ENCODE measurements at regions not wholly inside any gene's neighbourhood (a gene's known extent, or its start where the extent isn't known, plus 50 kb on each side); places are given as distances from the start of the nearest gene placed in this dataset.
"Not testable (repeated sequence)": the region's sequence is repeated elsewhere in the genome, so short reads cannot be mapped to it uniquely, and the experiment has no call there.

DNA sequence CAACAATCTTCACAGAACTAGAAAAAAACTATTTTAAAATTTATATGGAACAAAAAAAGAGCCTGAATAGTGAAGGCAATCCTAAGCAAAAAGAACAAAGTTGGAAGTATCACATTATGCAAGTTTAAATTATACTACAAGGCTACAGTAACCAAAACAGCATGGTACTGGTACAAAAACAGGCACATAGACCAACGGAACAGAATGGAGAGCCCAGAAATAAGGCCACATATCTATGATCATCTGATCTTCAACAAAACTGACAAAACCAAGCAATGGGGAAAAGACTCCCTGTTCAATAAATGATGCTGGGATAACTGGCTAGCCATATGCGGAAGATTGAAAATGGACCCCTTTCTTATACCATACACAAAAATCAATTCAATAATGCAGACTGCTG is 74.4 kb upstream of the RTN4 start:
- H3K4me1 Mint-ChIP-seq, H3K27me3 Mint-ChIP-seq, H3K27ac Mint-ChIP-seq, H3K4me3 Mint-ChIP-seq, H3K36me3 Mint-ChIP-seq, H3K9me3 Mint-ChIP-seq: not testable (repeated sequence)

DNA sequence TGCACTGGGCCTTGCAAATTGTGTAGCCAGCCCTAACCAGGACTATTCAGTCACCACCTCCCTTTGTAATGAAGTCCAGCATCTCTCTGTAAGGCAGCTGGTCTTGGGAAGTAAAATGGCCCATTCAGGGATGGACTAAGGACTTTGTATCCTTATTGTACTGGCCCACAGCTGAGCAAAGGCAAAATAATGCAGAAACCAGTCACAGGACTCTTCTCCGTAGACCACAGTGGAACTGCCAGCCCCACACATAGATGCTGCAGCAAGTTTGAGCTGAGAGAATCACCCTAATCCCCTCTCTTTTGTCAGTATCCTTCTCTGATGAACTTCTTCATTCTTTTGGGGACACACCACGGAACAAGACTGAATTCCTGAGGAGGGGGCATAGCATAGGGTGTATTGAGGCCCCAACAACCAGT is 73.6 kb upstream of the RTN4 start:
- no peaks in the 10 kb centered on the region for H3K4me1 Mint-ChIP-seq
- H3K36me3 Mint-ChIP-seq = peaks cover 3% of the 10 kb centered on the region
- H3K4me3 Mint-ChIP-seq = no peak overlapping the region
- H3K27ac Mint-ChIP-seq = no peak overlapping the region
- no peaks in the 10 kb centered on the region for H3K9me3 Mint-ChIP-seq
- H3K27me3 Mint-ChIP-seq = no peaks in the 10 kb centered on the region

DNA sequence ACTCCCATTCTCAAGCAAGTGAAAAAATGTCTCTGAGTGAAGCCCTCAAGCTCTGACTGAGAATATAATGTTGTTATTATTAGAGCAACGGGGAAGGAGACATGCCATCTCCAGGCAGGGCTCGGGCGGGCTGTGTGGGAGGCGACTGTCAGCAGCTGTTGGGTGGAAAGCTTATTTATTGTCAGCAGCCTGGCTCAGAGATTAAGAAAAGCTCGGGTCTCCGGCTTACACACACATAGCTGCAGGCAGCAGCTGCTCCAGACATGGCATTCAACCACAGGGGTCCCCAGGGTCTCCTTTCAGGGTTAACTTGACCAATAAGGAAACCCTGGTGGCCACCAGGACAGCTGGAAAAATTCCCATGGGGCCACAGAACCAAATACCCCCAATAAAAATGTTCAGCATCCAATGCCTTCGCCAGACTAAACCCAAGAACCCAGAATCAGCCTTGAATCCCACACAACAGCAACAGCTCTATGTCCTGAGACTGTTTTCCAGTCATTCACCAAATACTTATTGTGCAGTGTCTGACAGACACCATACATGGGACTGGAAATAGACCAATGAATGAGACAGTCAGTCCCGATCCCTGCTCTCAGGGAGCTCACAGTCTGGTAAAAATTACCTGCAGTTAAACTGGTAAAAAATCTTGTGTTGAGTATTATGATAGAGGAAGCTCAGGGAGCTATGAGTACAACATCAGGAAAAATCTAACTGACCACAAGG is 70.5 kb upstream of the RTN4 start:
- H3K36me3 Mint-ChIP-seq = no peaks in the 10 kb centered on the region
- H3K9me3 Mint-ChIP-seq = no peaks in the 10 kb centered on the region
- no peaks in the 10 kb centered on the region for H3K4me1 Mint-ChIP-seq
- H3K27me3 Mint-ChIP-seq = no peaks in the 10 kb centered on the region
- H3K27ac Mint-ChIP-seq = no peak overlapping the region
- H3K4me3 Mint-ChIP-seq = no peak overlapping the region

DNA sequence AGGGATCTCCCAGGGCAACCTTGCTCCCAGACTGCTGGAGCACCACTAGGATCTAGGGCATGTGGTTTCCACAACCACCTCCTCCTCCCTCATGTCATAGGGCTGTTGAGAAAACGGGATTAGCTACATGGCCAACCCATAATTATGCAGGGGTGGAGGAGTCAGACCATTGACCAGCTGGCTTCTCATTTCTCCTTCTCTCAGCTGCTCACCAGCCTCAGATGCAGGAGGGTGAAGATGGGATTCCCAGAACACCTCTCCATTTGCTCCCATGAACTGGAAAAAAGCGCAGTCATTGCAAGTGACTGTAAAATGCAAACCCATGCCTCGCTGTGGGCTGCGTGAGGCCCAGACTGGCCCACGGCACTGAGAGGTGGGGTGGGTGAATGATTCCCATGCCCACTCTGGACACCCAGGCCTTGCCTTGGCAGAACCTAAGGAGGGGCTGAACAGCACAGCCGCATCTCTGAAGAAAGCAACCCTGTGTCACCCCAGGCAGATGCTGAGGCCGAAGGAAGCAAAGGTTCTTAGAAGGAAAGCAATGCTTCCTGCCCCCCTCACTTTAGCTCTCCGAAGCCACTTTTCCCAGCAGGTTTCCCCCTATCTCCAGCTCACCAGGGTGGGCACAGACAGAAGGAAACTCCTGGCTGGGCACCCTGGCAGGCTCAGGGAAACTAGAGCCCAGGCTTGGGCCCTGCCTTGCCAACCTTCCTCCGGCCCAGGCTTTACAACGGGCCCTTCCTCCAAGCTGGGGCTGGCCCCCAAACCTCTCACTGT is 69.6 kb upstream of the RTN4 start:
- Mint-ChIP-seq H3K36me3 (no peaks in the 10 kb centered on the region), H3K9me3 (no peaks in the 10 kb centered on the region), H3K4me3 (no peak overlapping the region), H3K4me1 (no peaks in the 10 kb centered on the region), H3K27ac (no peak overlapping the region), H3K27me3 (no peaks in the 10 kb centered on the region)

DNA sequence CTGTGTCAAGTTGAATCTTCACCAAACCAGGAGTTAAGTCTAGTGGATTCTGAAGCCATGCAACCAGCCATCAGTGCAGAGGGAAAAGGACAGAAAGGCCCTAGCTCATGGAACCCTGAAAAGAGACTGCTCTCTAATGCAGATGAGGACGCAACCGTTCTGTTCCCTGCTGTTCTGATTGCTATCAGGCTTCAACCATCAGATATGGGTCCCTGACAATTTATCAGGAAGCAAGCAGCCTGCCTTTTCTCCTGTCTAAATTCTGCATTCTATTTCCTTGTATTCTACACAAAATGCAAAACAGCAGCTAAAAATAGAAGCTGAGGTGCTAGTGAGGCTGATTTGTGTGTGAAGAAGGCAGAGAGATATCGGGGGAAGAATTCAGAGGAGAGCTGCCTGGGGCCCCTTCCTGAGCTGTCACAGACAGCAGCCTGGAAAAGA is 68.4 kb upstream of the RTN4 start:
- Mint-ChIP-seq H3K9me3 (no peaks in the 10 kb centered on the region), H3K27ac (no peak overlapping the region), H3K4me3 (no peak overlapping the region), H3K27me3 (no peaks in the 10 kb centered on the region), H3K4me1 (no peaks in the 10 kb centered on the region), H3K36me3 (no peaks in the 10 kb centered on the region)

DNA sequence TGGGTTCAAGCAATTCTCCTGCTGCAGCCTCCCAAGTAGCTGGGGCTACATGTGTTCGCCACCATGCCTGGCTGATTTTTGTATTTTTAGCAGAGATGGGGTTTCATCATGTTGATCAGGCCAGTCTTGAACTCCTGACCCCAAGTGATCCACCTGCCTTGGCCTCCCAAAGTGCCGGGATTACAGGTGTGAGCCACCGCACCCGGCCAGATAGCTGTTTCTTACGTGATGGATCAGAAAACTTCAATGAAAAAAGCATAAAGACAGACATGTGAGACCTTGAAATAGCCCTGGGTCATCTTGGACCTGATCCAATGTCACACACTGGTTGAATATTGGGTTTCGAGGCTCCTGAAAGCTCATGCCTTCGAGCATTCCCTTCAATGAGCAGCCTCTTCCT is 66.7 kb upstream of the RTN4 start:
- Mint-ChIP-seq H3K4me1 (no peaks in the 10 kb centered on the region), H3K27ac (no peak overlapping the region), H3K4me3 (no peak overlapping the region), H3K36me3 (no peaks in the 10 kb centered on the region), H3K9me3 (no peaks in the 10 kb centered on the region), H3K27me3 (no peaks in the 10 kb centered on the region)

DNA sequence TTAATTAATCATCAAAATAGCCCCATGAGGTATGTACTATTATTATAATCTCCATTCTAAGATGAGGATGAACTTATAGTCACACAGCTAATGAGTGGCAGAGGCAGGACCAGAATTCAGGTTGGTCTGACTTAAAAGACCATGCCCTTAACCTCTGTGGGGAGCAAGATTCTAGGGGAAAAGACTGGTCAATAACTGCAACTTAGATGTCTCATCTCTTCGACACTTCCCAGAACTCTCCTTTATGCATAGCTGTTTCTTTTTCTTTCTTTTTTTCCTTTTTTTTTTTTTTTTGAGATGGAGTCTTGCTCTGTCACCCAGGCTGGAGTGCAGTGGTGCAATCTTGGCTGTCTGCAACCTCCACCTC is 66.3 kb upstream of the RTN4 start:
- no peak overlapping the region for H3K4me3 Mint-ChIP-seq
- H3K36me3 Mint-ChIP-seq = no peaks in the 10 kb centered on the region
- no peaks in the 10 kb centered on the region for H3K4me1 Mint-ChIP-seq
- no peaks in the 10 kb centered on the region for H3K27me3 Mint-ChIP-seq
- no peak overlapping the region for H3K27ac Mint-ChIP-seq
- H3K9me3 Mint-ChIP-seq = no peaks in the 10 kb centered on the region

DNA sequence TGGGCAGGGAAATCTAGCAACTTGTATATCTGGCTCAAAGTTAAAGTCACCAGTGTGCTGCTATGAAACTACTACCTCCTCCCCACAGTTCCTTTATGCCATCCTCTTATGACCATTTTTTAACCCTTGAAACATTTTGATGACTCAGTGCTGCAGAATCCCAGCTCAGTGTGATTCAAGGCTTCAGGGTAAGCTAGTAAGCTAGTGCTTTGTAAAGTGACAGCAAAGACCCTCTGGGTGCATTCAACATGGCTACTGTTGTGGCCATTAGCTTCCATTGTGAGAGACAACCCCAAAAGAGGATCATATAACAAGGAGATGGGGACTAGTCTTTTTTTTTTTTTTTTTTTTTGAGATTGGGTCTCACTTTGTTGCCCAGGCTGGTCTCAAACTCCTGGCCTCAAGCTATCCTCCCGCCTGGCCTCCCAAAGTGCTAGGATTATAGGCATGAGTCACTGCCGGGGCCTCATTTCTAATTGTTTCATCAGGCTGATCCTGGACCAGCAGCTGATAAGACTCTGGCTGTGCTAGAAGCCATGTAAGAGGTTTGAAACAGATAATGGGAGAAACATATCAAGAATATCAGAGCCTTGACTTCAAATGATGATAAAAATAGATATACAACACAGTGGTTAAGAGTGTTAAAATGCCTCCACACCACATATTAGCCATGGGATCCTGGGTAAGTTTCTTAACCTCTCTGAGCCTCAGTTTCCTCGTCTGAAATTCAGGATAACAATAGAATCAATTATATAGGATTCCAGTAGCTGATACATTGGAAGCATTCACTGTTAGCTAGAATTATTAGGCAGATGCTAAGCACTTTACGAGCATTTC is 65.7 kb upstream of the RTN4 start:
- Mint-ChIP-seq H3K4me3 (no peak overlapping the region), H3K27ac (no peak overlapping the region), H3K4me1 (no peaks in the 10 kb centered on the region), H3K9me3 (no peaks in the 10 kb centered on the region), H3K36me3 (no peaks in the 10 kb centered on the region), H3K27me3 (no peaks in the 10 kb centered on the region)

DNA sequence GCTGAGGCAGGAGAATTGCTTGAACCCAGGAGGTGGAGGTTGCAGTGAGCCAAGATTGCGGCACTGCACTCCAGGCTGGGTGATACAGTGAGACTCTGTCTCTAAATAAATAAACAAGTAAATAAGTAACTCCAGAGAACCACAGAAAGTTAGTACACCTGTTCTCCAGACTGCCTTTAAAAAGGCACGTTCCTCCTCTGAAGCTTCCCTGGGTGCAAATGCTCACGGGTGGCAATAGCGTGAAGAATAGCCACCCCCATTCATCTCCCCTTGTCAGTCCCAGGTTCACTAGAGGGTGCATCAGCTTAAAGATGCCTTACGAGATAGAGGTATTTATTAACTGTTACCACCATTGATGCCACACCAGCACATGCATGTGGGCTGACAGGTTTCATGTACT is 64.3 kb upstream of the RTN4 start:
- no peaks in the 10 kb centered on the region for H3K36me3 Mint-ChIP-seq
- no peaks in the 10 kb centered on the region for H3K27me3 Mint-ChIP-seq
- H3K27ac Mint-ChIP-seq = no peak overlapping the region
- H3K9me3 Mint-ChIP-seq = no peaks in the 10 kb centered on the region
- no peaks in the 10 kb centered on the region for H3K4me1 Mint-ChIP-seq
- no peak overlapping the region for H3K4me3 Mint-ChIP-seq

DNA sequence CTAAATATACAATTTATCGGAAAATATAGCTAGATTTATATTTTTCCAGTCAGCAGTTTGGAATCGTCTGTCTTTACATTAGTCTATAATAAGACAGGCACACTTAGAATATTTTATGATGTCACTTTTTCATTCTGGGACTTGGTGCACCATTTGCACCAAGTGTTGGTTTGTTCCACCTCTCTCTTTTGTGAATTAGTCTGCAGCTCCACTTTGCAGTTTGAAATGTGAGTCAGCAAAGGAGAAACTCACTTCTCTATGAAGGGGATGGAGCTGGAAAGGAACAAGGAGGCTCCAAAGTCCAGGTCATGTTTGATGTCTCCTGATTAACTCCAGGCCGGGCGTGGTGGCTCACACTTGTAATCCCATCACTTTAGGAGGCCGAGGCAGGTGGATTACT is 63.8 kb upstream of the RTN4 start:
- Mint-ChIP-seq H3K4me3 (no peak overlapping the region), H3K36me3 (no peaks in the 10 kb centered on the region), H3K27me3 (no peaks in the 10 kb centered on the region), H3K27ac (no peak overlapping the region), H3K9me3 (no peaks in the 10 kb centered on the region), H3K4me1 (no peaks in the 10 kb centered on the region)

DNA sequence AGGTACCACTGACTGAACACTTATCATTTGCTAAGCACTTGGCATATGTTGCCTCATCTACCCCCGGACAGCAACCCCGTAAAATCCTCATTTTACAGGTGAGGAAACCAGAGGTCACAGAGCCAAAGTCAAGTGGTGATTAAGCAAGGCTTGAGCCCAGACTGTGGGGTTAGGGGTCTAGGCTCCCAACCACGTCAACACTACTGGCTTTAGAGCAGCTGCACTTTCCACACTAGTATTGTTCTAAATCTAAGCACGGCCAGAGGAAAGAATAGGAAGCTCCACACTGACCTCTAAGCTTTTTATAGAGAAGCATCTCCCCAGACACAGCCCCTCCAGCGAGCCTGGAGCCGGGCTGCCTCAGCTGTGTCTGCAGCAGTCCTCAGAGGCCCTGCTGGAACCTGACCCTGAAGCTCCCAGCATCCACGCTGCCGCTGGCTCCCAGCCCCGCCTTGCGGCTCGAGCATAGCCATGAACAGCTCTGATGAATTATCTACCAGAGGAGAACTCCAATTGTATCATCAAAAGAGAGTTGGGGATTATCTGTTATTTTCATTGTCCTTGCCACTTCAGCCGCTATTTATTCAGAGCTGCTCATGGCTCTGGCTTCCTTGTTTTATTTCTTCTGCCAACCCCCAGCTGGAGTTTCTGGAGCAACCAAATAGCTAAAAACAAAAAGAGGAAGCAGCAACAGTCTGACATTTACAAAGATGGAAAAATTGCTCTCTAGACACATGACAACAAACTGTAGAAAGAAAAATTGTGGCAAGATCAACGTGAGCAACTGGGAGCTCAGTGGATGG is 62.2 kb upstream of the RTN4 start:
- Mint-ChIP-seq H3K27ac (no peak overlapping the region), H3K4me1 (no peaks in the 10 kb centered on the region), H3K9me3 (no peaks in the 10 kb centered on the region), H3K36me3 (no peaks in the 10 kb centered on the region), H3K27me3 (no peaks in the 10 kb centered on the region), H3K4me3 (no peak overlapping the region)

DNA sequence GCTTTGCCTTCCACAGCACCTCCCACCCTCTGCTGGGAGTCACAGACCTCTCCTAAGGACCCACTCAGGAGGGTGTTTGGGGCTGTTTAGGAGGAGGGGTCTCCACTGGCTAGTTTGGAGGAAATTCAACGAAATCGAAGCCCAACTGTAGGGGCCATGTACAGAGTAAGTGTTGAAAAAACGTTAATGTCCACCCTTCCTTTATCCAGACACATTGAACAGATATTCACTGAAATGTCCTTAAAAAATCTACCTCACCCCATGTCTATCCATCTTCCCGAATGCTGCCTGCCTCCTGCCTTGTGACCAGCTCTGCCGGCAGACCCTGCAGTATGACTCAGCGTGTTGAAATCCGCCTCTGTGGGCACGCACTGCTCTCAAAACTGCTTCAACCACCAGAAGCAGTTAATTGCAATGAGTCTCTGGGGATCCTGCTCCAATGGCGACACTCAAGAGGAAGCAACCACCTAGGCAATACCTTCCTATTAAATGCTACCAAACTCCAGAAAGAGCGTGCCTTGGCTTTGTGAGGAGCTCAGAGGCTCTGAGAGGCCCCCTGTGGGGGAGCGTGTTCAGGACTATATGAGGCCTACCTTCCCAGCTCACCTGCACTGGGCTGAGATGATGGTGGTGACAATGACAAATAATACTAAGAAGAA is 61.4 kb upstream of the RTN4 start:
- H3K4me3 Mint-ChIP-seq = no peak overlapping the region
- no peaks in the 10 kb centered on the region for H3K27me3 Mint-ChIP-seq
- H3K27ac Mint-ChIP-seq = peak overlapping the region; percentile 36
- H3K9me3 Mint-ChIP-seq = no peaks in the 10 kb centered on the region
- H3K36me3 Mint-ChIP-seq = no peaks in the 10 kb centered on the region
- H3K4me1 Mint-ChIP-seq = no peaks in the 10 kb centered on the region

DNA sequence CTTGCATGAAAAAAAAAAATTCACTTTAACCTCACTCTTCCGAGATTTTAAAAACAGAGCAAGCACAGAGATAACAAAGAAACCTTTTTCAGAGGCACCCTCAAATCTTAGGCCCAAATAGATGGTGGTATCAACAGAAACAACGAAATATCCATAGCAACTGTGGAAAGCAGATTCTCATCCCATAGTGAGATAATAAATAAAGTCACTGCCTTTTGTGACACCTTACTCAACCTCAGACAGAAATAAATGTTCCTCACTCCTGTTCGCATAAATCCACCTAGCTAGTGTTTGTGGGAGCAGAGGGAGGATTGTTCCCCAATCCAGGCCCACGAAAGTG is 60.9 kb upstream of the RTN4 start:
- Mint-ChIP-seq H3K9me3 (no peaks in the 10 kb centered on the region), H3K27me3 (no peaks in the 10 kb centered on the region), H3K27ac (no peak overlapping the region), H3K4me3 (no peak overlapping the region), H3K4me1 (no peaks in the 10 kb centered on the region), H3K36me3 (no peaks in the 10 kb centered on the region)

DNA sequence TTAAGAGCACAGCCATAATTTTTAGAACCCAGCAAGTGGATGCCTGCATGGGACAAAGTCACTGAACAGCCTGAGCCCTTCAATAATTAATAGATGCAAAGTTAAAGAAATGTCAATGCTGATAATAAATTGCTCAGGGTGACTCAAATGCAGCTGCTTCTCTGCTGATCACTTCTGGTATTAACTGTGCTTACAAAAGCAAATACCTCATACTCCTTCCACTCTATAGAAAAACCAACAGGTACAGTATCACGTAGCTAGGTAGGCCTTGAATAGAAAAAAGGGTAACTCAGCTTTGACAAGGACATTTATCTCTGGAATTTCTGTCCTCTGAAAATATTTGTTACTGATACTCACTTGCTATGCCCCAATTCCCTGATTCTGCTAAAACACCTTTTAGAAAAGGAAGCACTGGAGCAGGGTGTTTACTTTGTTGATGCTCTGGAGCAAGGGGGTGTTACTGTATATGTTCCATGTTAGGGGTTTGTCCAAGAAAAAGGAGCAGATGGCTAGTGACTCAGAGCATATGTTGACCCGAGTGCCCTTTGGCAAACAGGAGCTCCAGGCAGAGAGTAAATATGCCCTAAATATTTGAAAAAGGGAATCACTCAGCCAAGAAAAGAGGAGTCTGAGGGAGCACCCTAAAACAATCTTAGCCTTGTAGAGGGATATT is 59.1 kb upstream of the RTN4 start:
- H3K27ac Mint-ChIP-seq = no peak overlapping the region
- no peaks in the 10 kb centered on the region for H3K9me3 Mint-ChIP-seq
- H3K4me1 Mint-ChIP-seq = no peaks in the 10 kb centered on the region
- no peak overlapping the region for H3K4me3 Mint-ChIP-seq
- no peaks in the 10 kb centered on the region for H3K27me3 Mint-ChIP-seq
- H3K36me3 Mint-ChIP-seq = no peaks in the 10 kb centered on the region

Data from activated naive CD4-positive, alpha-beta T cell treated with anti-CD3 and anti-CD28 coated beads, Interleukin-2, amount 50 U/mL, for 24 hours (primary cell).